ENCODE measurements at regions not wholly inside any gene's neighbourhood (a gene's known extent, or its start where the extent isn't known, plus 50 kb on each side); places are given as distances from the start of the nearest gene placed in this dataset.

- no peak for DNase-seq
Measured at GRCh38 chr4:138851391-138852335, 163.9 kb upstream of the NOCT start.

GRCh38 chr4:138845664-138846063, 169.9 kb upstream of the NOCT start:
- DNase-seq = no peak

- no peak for DNase-seq
Measured at GRCh38 chr4:138845054-138845453, 170.5 kb upstream of the NOCT start.

DNA sequence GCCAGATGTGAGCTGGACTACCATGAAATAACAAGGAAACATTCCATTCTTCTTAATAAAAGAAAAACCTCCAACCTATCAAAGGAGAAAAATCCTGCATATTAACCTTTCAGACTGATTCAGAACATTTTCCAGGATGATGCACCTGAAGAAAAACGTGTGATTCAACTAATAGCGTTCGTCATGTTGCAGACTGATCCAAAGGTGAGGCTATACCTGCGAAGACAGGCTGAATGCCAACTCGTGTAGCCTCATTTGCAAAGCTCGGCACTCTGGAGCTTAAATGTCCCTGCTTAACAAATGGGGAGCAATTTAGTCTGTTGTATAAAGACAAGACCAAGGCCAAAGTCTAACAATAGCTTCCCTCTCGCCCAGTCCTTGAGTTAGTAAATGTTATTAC, 172.0 kb upstream of the NOCT start:
- no peak for DNase-seq

DNA sequence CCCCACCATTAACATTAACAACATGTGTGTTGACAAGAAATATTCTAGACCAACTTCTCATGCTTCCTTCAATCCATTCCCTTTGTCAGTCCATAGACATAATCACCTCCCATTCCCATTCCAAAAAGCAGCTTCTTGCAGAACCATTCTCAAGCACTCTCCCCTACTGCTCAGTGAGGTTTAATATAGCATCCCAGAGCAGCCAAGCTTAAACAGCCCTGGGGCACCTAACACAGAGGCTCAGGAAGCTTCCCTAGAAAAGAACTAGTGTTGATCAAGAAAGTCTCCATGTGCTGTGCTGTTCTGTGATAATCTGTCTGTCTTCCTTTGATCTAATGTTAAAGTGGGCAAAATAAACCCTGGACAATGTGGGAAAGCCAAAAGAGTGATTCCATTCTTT, 174.2 kb upstream of the NOCT start:
- no peak for DNase-seq

DNA sequence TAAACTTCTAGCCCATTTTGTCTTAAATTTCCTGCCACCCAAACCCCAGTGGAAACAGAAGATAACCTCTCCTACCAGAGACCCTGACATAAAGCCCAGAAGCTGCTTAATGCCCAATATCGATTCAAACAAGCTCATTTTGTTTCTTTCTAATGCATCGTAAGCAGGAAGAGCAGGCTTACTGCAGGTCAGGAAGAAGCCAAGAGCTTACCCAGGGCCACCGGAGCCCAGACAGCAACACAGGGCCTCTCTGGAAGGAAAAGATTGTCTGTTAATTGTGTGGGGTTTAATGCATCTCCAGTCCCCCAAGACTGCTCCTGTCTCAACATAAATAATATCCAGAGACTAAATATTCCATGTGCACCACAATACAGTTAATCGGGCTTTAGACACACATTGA, 177.3 kb upstream of the NOCT start:
- no peak for DNase-seq

DNA sequence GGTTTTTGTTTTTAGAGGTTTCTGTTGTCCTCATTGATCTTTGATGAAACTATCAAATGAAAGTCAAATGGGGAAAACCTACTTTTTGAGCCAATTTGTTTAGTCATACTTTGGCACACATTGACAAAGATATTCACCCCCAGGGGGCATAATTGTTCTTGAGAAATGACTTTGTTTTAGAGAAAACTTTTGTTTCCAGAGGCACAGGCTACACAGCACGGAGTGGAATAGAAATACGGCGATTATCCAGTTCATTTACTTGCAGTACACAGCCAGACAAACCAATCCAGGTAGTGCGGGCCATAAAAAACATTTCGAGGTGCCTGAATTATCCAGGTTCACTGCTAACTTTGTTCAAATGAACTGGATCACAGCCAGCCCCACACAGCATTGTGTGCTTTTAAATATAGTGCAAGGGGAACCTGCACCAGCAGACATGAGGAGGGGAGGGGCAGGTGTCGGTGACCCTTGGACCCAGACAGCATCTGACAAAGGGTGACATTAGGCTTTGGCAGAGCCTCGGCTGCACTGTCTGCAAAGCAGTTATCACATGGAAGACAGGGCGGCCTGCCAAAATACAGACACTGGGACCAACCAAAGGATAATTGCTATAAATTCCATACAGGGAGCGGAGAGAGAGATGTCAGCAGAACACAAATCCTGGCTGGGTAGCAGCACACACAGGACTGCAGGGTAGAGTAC, 179.6 kb upstream of the NOCT start:
- DNase-seq = no peak

GRCh38 chr4:138833974-138834373, 181.6 kb upstream of the NOCT start:
- no peak for DNase-seq

DNA sequence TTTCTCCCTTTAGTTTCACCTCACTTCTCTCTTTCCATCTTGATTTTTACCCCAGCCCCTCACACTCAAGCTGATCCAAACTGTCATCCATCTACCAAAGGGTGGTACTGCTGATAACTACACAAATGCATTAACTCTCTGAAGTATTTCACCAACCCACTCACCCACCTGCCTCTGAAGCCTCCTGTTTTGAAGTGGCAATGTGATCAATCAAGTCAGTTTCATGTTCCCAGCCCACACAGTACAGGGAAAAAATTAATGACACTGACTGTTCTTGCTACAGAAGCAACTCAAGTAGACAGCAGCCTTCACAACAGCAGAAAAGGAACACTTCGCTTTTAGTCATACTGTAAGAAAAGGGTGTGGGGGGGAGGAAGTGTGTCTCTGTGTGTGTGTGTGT, 183.0 kb upstream of the NOCT start:
- peak in 1 of 2 experiments; percentile 20 for DNase-seq

DNA sequence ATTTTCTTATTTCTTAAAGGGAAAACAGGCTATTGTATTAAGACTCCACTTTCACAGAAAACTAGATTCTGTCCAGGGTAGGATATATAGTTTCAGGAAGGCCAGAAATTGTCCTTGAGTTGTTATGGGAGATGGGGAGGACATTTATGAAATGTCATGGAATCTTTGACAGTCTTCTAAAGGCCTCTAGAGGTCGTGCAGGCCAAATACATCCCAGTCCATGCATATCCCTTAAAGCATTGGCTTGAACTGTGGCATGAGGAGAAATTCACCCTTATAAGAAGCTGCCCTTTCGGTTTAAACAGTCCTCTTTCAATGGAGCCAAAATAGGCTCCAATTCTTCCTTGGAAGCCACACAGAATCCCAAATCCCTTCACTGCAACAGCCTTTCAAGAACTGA, 183.6 kb upstream of the NOCT start:
- no peak for DNase-seq

DNA sequence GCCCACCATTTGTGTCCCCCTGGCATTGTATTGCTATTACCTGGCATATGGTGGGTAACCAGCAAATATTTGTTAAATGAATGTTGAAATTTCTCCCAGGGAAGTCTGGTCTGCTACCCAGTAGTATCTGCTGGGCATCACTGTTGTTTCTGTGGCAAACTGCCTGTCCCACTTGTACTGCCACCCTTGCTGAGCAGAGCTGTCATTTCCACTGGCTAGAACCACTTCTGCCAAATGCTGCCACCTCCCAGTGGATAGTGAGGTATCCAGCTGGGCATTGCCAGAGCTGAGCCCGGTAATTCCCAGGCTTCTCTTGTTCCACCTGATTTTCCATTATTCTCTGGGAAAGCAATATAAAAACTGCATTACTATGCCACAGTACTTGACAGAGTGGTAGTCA, 186.7 kb upstream of the NOCT start:
- DNase-seq = no peak

GRCh38 chr4:138826754-138827153, 188.8 kb upstream of the NOCT start:
- DNase-seq = no peak

- no peak for DNase-seq
Measured at GRCh38 chr4:138826322-138826721, 189.3 kb upstream of the NOCT start.

- DNase-seq = no peak
Measured at GRCh38 chr4:138821331-138821730, 194.2 kb upstream of the NOCT start.

DNA sequence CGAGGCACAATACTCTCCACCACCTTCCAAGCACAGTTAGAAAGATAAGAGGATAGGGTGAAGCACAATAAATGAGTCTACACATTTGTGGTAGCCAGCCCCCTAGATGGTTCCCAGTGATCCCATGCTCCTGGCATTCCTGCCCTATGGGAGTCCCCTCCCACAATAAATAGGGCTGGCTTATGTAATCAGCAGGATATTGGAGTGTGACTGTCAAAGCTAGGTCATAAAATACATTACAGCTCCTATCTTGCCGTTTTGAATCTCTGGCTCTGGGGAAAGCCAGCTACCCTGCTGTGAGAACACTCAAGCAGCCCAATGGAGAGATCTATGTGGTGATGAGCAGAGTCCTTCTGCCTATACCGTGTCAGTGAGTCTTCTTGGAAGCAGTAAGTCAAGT, 198.7 kb upstream of the NOCT start:
- no peak for DNase-seq

DNA sequence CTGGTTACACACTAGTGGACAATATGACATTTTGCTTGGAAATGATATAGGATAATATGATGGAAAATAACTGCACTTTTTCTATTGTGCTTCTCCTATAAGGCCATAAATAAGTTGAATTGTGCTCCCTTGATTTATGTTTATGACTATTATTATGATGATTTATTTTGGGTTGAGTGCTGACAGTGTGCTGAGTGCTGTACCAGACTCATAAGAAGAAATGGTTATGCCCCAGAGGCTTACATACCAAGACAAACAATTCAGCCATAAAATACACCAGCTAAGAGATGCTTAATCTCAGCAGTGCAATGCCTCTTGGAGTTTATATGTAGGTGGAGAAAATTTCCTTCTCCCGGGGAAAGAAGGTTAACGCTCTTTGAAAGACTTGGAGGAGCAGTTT, 199.8 kb upstream of the NOCT start:
- no peak for DNase-seq

- DNase-seq = no peak
Measured at GRCh38 chr4:138805736-138806135, 209.8 kb upstream of the NOCT start.

GRCh38 chr4:138804711-138805110, 210.9 kb upstream of the NOCT start:
- DNase-seq = no peak

- DNase-seq = no peak
Measured at GRCh38 chr4:138803051-138803450, 212.5 kb upstream of the NOCT start.

DNA sequence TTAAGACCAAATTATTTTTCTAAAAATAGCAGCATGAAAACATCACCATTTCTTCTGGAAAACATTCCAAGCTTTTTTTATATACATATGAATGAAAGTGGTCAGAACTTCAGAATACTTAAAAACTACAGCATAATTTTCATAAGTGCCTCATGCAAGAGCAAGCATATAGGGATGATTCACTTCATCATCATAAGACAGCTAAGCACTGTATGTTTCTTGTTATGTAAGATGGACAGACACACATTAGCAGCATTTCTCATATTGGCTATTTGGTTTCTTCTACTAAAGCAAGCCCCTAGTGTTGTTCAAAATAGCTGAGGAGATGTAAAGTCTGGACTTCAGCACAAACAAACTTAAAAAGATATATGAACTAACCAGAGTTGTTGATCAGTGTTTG, 213.1 kb upstream of the NOCT start:
- DNase-seq = no peak

DNA sequence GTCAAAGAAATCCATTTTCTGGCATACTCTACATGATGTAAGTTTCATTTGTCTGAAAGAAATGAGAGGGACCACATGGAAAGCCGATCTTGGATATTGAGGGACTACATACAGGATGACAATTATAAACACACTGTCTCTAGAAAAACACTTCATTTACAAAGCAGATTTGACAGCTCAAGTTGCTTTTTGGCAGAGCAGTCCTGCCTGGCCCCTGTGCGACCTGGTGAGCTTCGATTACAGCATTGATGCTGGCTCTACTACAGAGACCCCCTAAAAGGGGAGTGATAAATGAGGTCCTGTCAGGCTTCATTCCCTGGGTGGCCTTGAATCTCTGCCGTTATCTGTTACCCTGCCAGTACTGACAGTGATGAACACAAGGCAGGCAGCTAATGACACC, 215.2 kb upstream of the NOCT start:
- no peak for DNase-seq

DNA sequence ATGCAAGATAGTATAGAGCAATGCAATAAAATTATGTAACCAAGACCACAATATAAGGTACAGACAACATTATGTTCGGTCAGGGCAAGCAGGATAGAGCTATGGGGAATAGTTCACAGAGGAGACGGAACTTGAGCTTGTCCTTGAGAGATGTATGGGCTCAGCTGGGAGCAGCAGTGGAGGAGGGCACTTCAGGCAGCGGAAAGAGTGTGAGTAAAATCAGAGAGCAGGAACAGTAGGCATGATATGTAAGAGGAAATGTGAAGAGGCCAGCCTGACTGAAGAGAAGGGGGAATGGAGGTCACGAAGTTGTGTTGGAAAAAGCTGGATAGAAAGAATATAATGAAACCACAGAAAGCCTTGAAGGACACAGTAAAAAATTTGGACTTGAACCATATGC, 217.2 kb upstream of the NOCT start:
- no peak for DNase-seq

- no peak for DNase-seq
Measured at GRCh38 chr4:138797646-138798045, 217.9 kb upstream of the NOCT start.

- no peak for DNase-seq
Measured at GRCh38 chr4:138796761-138797160, 218.8 kb upstream of the NOCT start.

Measured in activated T-cell treated with anti-CD3 and anti-CD28 coated beads, Interleukin-2, amount 50 U/mL, for 48 hours (primary cell).